ENCODE measurements at regions not wholly inside any gene's neighbourhood (a gene's known extent, or its start where the extent isn't known, plus 50 kb on each side); places are given as distances from the start of the nearest gene placed in this dataset.

GRCh38 chr2:57656198-57656597, 390.4 kb upstream of the VRK2 start:
- Histone ChIP-seq H3F3A (ENCODE audit: low read depth) (no peaks in the 10 kb centered on the region), H3K4me2 (ENCODE audit: low read depth, low read length, poor library complexity, severe bottlenecking) (no peak overlapping the region), H3K4me1 (ENCODE audit: insufficient read depth, low read length, poor library complexity, severe bottlenecking) (no peaks in the 10 kb centered on the region), H4K20me1 (ENCODE audit: insufficient read depth, low read length, poor library complexity, severe bottlenecking) (no peaks in the 10 kb centered on the region), H3K9me3 (ENCODE audit: insufficient read depth, low read depth, low read length) (no peaks in the 10 kb centered on the region; the same call in 1 of the 2 replicates), H3K4me3 (ENCODE audit: low read length, poor library complexity, severe bottlenecking) (no peak overlapping the region), H3K79me2 (ENCODE audit: insufficient read depth, low read length) (no peaks in the 10 kb centered on the region), H3K9me2 (replicated peaks; ENCODE audit: low read depth, low read length) (no peaks in the 10 kb centered on the region), H3K27me3 (ENCODE audit: insufficient read depth, low read length, poor library complexity, severe bottlenecking) (no peaks in the 10 kb centered on the region), H3K9ac (ENCODE audit: low read depth, low read length, poor library complexity, severe bottlenecking) (no peak overlapping the region), H3K36me3 (ENCODE audit: insufficient read depth, low read length) (no peaks in the 10 kb centered on the region), H2AFZ (ENCODE audit: low read length) (no peak overlapping the region)
- TF ChIP-seq CTCF (conservative IDR thresholded peaks at IDR 0.05; ENCODE audit: low read length) (no peak), EZH2phosphoT487 (IDR thresholded peaks at IDR 0.05; ENCODE audit: borderline replicate concordance) (no peak)

GRCh38 chr2:57669570-57669969, 377.0 kb upstream of the VRK2 start:
- TF ChIP-seq CTCF (conservative IDR thresholded peaks at IDR 0.05; ENCODE audit: low read length) = no peak
- TF ChIP-seq EZH2phosphoT487 (IDR thresholded peaks at IDR 0.05; ENCODE audit: borderline replicate concordance) = no peak
- H3K4me3 ChIP-seq (ENCODE audit: low read length, poor library complexity, severe bottlenecking) = no peak overlapping the region
- H3K9me3 ChIP-seq (ENCODE audit: insufficient read depth, low read depth, low read length) = no peaks in the 10 kb centered on the region
- H3K79me2 ChIP-seq (ENCODE audit: insufficient read depth, low read length) = no peaks in the 10 kb centered on the region
- H3K9me2 ChIP-seq (replicated peaks; ENCODE audit: low read depth, low read length) = no peaks in the 10 kb centered on the region
- no peaks in the 10 kb centered on the region for H3K27me3 ChIP-seq (ENCODE audit: insufficient read depth, low read length, poor library complexity, severe bottlenecking)
- no peaks in the 10 kb centered on the region for H4K20me1 ChIP-seq (ENCODE audit: insufficient read depth, low read length, poor library complexity, severe bottlenecking)
- no peaks in the 10 kb centered on the region for H3F3A ChIP-seq (ENCODE audit: low read depth)
- H3K4me1 ChIP-seq (ENCODE audit: insufficient read depth, low read length, poor library complexity, severe bottlenecking) = peaks cover 7% of the 10 kb centered on the region
- H3K9ac ChIP-seq (ENCODE audit: low read depth, low read length, poor library complexity, severe bottlenecking) = no peak overlapping the region
- H3K4me2 ChIP-seq (ENCODE audit: low read depth, low read length, poor library complexity, severe bottlenecking) = no peak overlapping the region
- no peaks in the 10 kb centered on the region for H3K36me3 ChIP-seq (ENCODE audit: insufficient read depth, low read length)
- H2AFZ ChIP-seq (ENCODE audit: low read length) = no peak overlapping the region

- no peak overlapping the region for H3K9ac ChIP-seq (ENCODE audit: low read depth, low read length, poor library complexity, severe bottlenecking)
- H3K9me2 ChIP-seq (replicated peaks; ENCODE audit: low read depth, low read length) = no peaks in the 10 kb centered on the region
- H3K4me1 ChIP-seq (ENCODE audit: insufficient read depth, low read length, poor library complexity, severe bottlenecking) = peaks cover 7% of the 10 kb centered on the region
- TF ChIP-seq EZH2phosphoT487 (IDR thresholded peaks at IDR 0.05; ENCODE audit: borderline replicate concordance) (no peak), CTCF (conservative IDR thresholded peaks at IDR 0.05; ENCODE audit: low read length) (no peak)
- no peak overlapping the region for H2AFZ ChIP-seq (ENCODE audit: low read length)
- H3K4me3 ChIP-seq (ENCODE audit: low read length, poor library complexity, severe bottlenecking) = no peak overlapping the region
- no peak overlapping the region for H3K4me2 ChIP-seq (ENCODE audit: low read depth, low read length, poor library complexity, severe bottlenecking)
- no peaks in the 10 kb centered on the region for H3F3A ChIP-seq (ENCODE audit: low read depth)
- no peaks in the 10 kb centered on the region for H3K9me3 ChIP-seq (ENCODE audit: insufficient read depth, low read depth, low read length)
- H3K79me2 ChIP-seq (ENCODE audit: insufficient read depth, low read length) = no peaks in the 10 kb centered on the region
- no peaks in the 10 kb centered on the region for H3K27me3 ChIP-seq (ENCODE audit: insufficient read depth, low read length, poor library complexity, severe bottlenecking)
- H4K20me1 ChIP-seq (ENCODE audit: insufficient read depth, low read length, poor library complexity, severe bottlenecking) = no peaks in the 10 kb centered on the region
- H3K36me3 ChIP-seq (ENCODE audit: insufficient read depth, low read length) = no peaks in the 10 kb centered on the region
These were observed 372.6 kb upstream of the VRK2 start for GRCh38 chr2:57674025-57674424.
